ENCODE measurements at regions not wholly inside any gene's neighbourhood (a gene's known extent, or its start where the extent isn't known, plus 50 kb on each side); places are given as distances from the start of the nearest gene placed in this dataset.

DNA sequence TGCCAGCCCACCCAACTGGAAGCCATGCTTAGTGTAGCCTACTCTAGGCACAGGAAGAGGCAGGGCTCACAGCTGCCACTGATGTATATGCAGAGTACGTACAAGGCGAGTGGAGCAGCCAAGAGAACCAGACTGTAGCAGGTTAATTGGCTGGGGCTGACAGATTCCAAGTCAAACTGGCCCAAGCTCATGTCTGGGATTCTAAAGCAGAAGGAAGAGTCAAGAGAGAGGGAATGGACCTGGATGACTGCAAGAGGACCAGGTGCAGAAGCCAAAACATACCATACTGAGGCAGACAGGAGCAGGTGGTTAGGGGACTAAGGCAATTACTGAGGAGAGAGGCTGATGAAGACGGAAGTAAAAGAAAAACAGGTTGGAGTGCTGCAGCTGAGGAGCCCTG, 51.3 kb upstream of the LRRN2 start:
- BruUV-seq (replicated peaks): no TSS peak
- no peak overlapping the region for H3K9ac ChIP-seq (ENCODE audit: insufficient read depth, low read depth, low read length)
- H3K27ac ChIP-seq (ENCODE audit: extremely low read length, insufficient read depth, low read length): no peak overlapping the region
- TF ChIP-seq, protein P1, sequence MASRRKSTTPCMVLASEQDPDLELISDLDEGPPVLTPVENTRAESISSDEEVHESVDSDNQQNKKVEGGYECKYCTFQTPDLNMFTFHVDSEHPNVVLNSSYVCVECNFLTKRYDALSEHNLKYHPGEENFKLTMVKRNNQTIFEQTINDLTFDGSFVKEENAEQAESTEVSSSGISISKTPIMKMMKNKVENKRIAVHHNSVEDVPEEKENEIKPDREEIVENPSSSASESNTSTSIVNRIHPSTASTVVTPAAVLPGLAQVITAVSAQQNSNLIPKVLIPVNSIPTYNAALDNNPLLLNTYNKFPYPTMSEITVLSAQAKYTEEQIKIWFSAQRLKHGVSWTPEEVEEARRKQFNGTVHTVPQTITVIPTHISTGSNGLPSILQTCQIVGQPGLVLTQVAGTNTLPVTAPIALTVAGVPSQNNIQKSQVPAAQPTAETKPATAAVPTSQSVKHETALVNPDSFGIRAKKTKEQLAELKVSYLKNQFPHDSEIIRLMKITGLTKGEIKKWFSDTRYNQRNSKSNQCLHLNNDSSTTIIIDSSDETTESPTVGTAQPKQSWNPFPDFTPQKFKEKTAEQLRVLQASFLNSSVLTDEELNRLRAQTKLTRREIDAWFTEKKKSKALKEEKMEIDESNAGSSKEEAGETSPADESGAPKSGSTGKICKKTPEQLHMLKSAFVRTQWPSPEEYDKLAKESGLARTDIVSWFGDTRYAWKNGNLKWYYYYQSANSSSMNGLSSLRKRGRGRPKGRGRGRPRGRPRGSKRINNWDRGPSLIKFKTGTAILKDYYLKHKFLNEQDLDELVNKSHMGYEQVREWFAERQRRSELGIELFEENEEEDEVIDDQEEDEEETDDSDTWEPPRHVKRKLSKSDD (CRISPR knock-in tag; IDR thresholded peaks at IDR 0.05; ENCODE audit: low read depth): no peak
- TF ChIP-seq, protein P2, sequence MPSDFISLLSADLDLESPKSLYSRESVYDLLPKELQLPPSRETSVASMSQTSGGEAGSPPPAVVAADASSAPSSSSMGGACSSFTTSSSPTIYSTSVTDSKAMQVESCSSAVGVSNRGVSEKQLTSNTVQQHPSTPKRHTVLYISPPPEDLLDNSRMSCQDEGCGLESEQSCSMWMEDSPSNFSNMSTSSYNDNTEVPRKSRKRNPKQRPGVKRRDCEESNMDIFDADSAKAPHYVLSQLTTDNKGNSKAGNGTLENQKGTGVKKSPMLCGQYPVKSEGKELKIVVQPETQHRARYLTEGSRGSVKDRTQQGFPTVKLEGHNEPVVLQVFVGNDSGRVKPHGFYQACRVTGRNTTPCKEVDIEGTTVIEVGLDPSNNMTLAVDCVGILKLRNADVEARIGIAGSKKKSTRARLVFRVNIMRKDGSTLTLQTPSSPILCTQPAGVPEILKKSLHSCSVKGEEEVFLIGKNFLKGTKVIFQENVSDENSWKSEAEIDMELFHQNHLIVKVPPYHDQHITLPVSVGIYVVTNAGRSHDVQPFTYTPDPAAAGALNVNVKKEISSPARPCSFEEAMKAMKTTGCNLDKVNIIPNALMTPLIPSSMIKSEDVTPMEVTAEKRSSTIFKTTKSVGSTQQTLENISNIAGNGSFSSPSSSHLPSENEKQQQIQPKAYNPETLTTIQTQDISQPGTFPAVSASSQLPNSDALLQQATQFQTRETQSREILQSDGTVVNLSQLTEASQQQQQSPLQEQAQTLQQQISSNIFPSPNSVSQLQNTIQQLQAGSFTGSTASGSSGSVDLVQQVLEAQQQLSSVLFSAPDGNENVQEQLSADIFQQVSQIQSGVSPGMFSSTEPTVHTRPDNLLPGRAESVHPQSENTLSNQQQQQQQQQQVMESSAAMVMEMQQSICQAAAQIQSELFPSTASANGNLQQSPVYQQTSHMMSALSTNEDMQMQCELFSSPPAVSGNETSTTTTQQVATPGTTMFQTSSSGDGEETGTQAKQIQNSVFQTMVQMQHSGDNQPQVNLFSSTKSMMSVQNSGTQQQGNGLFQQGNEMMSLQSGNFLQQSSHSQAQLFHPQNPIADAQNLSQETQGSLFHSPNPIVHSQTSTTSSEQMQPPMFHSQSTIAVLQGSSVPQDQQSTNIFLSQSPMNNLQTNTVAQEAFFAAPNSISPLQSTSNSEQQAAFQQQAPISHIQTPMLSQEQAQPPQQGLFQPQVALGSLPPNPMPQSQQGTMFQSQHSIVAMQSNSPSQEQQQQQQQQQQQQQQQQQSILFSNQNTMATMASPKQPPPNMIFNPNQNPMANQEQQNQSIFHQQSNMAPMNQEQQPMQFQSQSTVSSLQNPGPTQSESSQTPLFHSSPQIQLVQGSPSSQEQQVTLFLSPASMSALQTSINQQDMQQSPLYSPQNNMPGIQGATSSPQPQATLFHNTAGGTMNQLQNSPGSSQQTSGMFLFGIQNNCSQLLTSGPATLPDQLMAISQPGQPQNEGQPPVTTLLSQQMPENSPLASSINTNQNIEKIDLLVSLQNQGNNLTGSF (CRISPR knock-in tag; IDR thresholded peaks at IDR 0.05): no peak
- TF ChIP-seq ZNF367 (CRISPR knock-in tag; IDR thresholded peaks at IDR 0.05; ENCODE audit: borderline replicate concordance): no peak
- no peak for TF ChIP-seq MAFK (conservative IDR thresholded peaks at IDR 0.05 in 1 of 2, IDR thresholded peaks at IDR 0.05 in 1 of 2; ENCODE audit: low read length in 2 of 2)
- no peak for TF ChIP-seq ZNF703 (CRISPR knock-in tag; IDR thresholded peaks at IDR 0.05; ENCODE audit: borderline replicate concordance)
- TF ChIP-seq PCBP1 (IDR thresholded peaks at IDR 0.05; ENCODE audit: borderline replicate concordance, low read depth, low read length): no peak
- no peak for TF ChIP-seq ZNF704 (CRISPR knock-in tag; IDR thresholded peaks at IDR 0.05; ENCODE audit: borderline replicate concordance)
- TF ChIP-seq ARID2 (CRISPR knock-in tag; IDR thresholded peaks at IDR 0.05; ENCODE audit: borderline replicate concordance): no peak
- no peak for TF ChIP-seq GRHL1 (CRISPR knock-in tag; conservative IDR thresholded peaks at IDR 0.05)
- WGBS (ENCODE audit: low lambda C conversion rate): 0% methylated on average over 2 of the region's 3 CpGs
- ATAC-seq: no peak
- no peaks in the 10 kb centered on the region for H3K79me2 ChIP-seq (ENCODE audit: insufficient read depth, low read length)
- H3K4me3 ChIP-seq (replicated peaks in 1 of 3; ENCODE audit: insufficient read depth in 1 of 3, low read depth in 2 of 3, low read length in 3 of 3): no peak overlapping the region
- intact Hi-C loops (cut with micrococcal nuclease; ENCODE audit: unreplicated experiment): no loop called here
- no peaks in the 10 kb centered on the region for H3K9me3 ChIP-seq (ENCODE audit: low read length)
- no peak for DNase-seq (ENCODE audit: low spot score)
- ChIA-PET POLR2A (no interaction called here), CTCF (ENCODE audit: low intra/inter-chr PET ratio, low total read pairs) (no interaction called here)
- no peak for FAIRE-seq
- H2AFZ ChIP-seq (ENCODE audit: low read length): no peak overlapping the region
- H3K4me1 ChIP-seq (ENCODE audit: insufficient read depth, low read length): no peaks in the 10 kb centered on the region
- H3K27me3 ChIP-seq (ENCODE audit: control insufficient read depth in 1 of 2, insufficient read depth in 2 of 2, low read length in 2 of 2): peaks cover 0 to 10% of the 10 kb centered on the region in 2 experiments; a peak in 3 of 5 replicates
- no peaks in the 10 kb centered on the region for H3K36me3 ChIP-seq (replicated peaks in 1 of 2; ENCODE audit: control insufficient read depth in 1 of 2, insufficient read depth in 2 of 2, low read length in 2 of 2)
- in situ Hi-C loops (cut with HindIII; ENCODE audit: extremely low pct_ligation_motif_present, low pct_unique_long_range_greater_than_20kb): no loop called here
- no peaks in the 10 kb centered on the region for H4K20me1 ChIP-seq (ENCODE audit: insufficient read depth, low read length)
- no peak overlapping the region for H3K4me2 ChIP-seq (ENCODE audit: low read depth, low read length)
